ENCODE measurements at regions not wholly inside any gene's neighbourhood (a gene's known extent, or its start where the extent isn't known, plus 50 kb on each side); places are given as distances from the start of the nearest gene placed in this dataset.

DNA sequence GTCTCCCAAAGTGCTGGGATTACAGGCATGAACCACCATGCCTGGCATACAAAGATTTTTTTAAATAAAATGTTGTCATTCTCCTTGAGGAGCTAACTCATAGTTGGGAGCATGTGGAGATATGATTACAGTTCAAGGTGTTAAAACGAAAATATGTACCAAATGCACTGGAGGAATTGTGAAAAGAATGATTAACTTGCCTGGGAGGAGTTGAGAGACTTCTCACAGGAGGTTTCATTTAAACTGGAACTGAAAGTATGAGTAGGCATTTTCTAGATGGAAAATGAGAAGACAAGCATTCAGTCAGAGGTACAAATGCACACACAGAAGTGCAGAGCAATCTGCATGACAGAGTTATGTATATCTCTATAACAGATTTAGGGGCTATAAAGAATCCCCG lies 126.6 kb upstream of the PDE1A start:
- H3K9me3 ChIP-seq (ENCODE audit: low read depth), result no peaks in the 10 kb centered on the region
- no peaks in the 10 kb centered on the region for H3K36me3 ChIP-seq
- DNase-seq (ENCODE audit: low read depth in 1 of 2, low spot score in 1 of 2), result no peak
- no peaks in the 10 kb centered on the region for H3K27me3 ChIP-seq
- H3K4me3 ChIP-seq, result no peak overlapping the region
- no peak for TF ChIP-seq CTCF (IDR thresholded peaks at IDR 0.05; ENCODE audit: low read depth, low read length)
- H3K4me1 ChIP-seq (ENCODE audit: low read depth), result peaks cover 7% of the 10 kb centered on the region
- H3K27ac ChIP-seq, result no peak overlapping the region

DNA sequence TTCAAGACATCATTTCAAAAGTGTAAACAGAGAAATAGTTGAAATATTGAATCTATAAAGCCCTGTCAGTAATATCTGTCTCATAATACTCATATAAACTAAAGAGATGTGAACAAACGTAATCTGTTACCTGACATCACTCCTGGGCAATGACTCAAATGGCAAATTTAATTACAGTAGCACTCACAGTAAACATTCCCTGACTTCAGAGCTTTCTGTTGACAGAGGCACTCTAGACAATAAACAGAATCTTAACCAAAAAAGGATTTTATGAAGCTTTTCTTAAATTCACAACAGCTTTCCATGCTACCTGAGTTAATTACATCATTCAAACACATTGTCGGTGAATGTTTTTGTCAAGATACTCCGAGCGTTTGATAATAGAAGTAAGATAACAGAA lies 128.1 kb upstream of the PDE1A start:
- Histone ChIP-seq H3K36me3 (no peaks in the 10 kb centered on the region), H3K4me1 (ENCODE audit: low read depth) (no peaks in the 10 kb centered on the region), H3K9me3 (ENCODE audit: low read depth) (no peaks in the 10 kb centered on the region), H3K4me3 (no peak overlapping the region), H3K27me3 (no peaks in the 10 kb centered on the region), H3K27ac (no peak overlapping the region)
- TF ChIP-seq CTCF (IDR thresholded peaks at IDR 0.05; ENCODE audit: low read depth, low read length), result no peak
- DNase-seq (ENCODE audit: low read depth in 1 of 2, low spot score in 1 of 2), result no peak

DNA sequence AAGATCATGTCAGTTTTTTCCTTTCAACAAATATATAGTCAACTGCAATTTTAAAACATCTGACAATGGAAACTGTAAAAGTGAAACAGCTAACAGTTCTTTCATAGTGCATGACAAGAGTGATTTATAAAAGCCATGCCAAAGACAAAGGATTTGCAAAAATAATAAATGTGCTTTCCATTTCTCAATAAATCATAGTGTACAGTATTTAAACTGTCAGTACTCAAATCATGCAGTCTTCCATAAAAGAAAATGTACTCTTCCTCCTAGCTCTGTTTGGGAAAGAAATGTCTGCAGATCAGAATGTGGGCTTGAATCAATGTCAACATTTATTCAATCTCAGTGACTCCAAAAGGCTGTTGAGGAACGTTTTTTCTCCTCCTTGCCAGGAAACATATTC lies 131.7 kb upstream of the PDE1A start:
- Histone ChIP-seq H3K9me3 (ENCODE audit: low read depth) (no peaks in the 10 kb centered on the region), H3K4me3 (no peak overlapping the region), H3K27ac (no peak overlapping the region), H3K4me1 (ENCODE audit: low read depth) (no peaks in the 10 kb centered on the region), H3K27me3 (no peaks in the 10 kb centered on the region), H3K36me3 (no peaks in the 10 kb centered on the region)
- no peak for DNase-seq (ENCODE audit: low read depth in 1 of 2, low spot score in 1 of 2)
- TF ChIP-seq CTCF (IDR thresholded peaks at IDR 0.05; ENCODE audit: low read depth, low read length), result no peak

GRCh38 chr2:182559623-182560022 lies 132.8 kb upstream of the PDE1A start:
- Histone ChIP-seq H3K27ac (no peak overlapping the region), H3K4me1 (ENCODE audit: low read depth) (no peaks in the 10 kb centered on the region), H3K36me3 (no peaks in the 10 kb centered on the region), H3K27me3 (no peaks in the 10 kb centered on the region), H3K9me3 (ENCODE audit: low read depth) (no peaks in the 10 kb centered on the region), H3K4me3 (no peak overlapping the region)
- DNase-seq (ENCODE audit: low read depth in 1 of 2, low spot score in 1 of 2), result no peak
- no peak for TF ChIP-seq CTCF (IDR thresholded peaks at IDR 0.05; ENCODE audit: low read depth, low read length)

- H3K4me1 ChIP-seq (ENCODE audit: low read depth), result no peaks in the 10 kb centered on the region
- H3K9me3 ChIP-seq (ENCODE audit: low read depth), result no peaks in the 10 kb centered on the region
- H3K36me3 ChIP-seq, result no peaks in the 10 kb centered on the region
- H3K27me3 ChIP-seq, result no peaks in the 10 kb centered on the region
- no peak for DNase-seq (ENCODE audit: low read depth in 1 of 2, low spot score in 1 of 2)
- no peak for TF ChIP-seq CTCF (IDR thresholded peaks at IDR 0.05; ENCODE audit: low read depth, low read length)
- no peak overlapping the region for H3K27ac ChIP-seq
- no peak overlapping the region for H3K4me3 ChIP-seq
Measured at GRCh38 chr2:182565911-182566567, 139.2 kb upstream of the PDE1A start.

Measured in cardiac muscle cell (in vitro differentiated cells and primary cell).